Esophagus mucosa (tissue), 1 donor: ENCODE measurements at regions not wholly inside any gene's neighbourhood (a gene's known extent, or its start where the extent isn't known, plus 50 kb on each side); places are given as distances from the start of the nearest gene placed in this dataset.
A peak's percentile ranks its signal among the peaks of the same experiment; 100 is the strongest.

Experiments
- ATAC-seq: fragments of 200-7000 bp; cut with Tn5 transposase; one replicate; pipeline ENCODE4 v1.9.1; 2020
- donor health status: DM: yes; HTN: yes; CAD: no.

- ATAC-seq = peak; percentile 29
These were observed 479.8 kb downstream of the SHQ1 start for GRCh38 chr3:72368331-72368975.

GRCh38 chr3:72361990-72362389, 486.3 kb downstream of the SHQ1 start:
- ATAC-seq = no peak

GRCh38 chr3:72359743-72360142, 488.5 kb downstream of the SHQ1 start:
- ATAC-seq = no peak

GRCh38 chr3:72355168-72355567, 493.1 kb downstream of the SHQ1 start:
- ATAC-seq = no peak

GRCh38 chr3:72354486-72354885, 493.8 kb downstream of the SHQ1 start:
- ATAC-seq = no peak

- no peak for ATAC-seq
These were observed 494.8 kb downstream of the SHQ1 start for GRCh38 chr3:72353236-72354128.

GRCh38 chr3:72352176-72352575, 496.1 kb downstream of the SHQ1 start:
- no peak for ATAC-seq

- no peak for ATAC-seq
These were observed 496.7 kb downstream of the SHQ1 start for GRCh38 chr3:72351536-72351935.

GRCh38 chr3:72350761-72351505, 497.3 kb downstream of the SHQ1 start:
- no peak for ATAC-seq

- no peak for ATAC-seq
These were observed 499.9 kb downstream of the SHQ1 start for GRCh38 chr3:72348357-72348756.

- ATAC-seq = peak; percentile 78
These were observed 500.4 kb downstream of the SHQ1 start for GRCh38 chr3:72347819-72348319.

- ATAC-seq = peak; percentile 76
These were observed 501.7 kb downstream of the SHQ1 start for GRCh38 chr3:72346526-72346926.

- ATAC-seq = no peak
These were observed 502.3 kb downstream of the SHQ1 start for GRCh38 chr3:72345980-72346379.

GRCh38 chr3:72345237-72345878, 502.9 kb downstream of the SHQ1 start:
- ATAC-seq = no peak

GRCh38 chr3:72344647-72345046, 503.6 kb downstream of the SHQ1 start:
- ATAC-seq = no peak

- no peak for ATAC-seq
These were observed 504.0 kb downstream of the SHQ1 start for GRCh38 chr3:72344236-72344635.

- ATAC-seq = no peak
These were observed 505.2 kb downstream of the SHQ1 start for GRCh38 chr3:72343078-72343477.

- no peak for ATAC-seq
These were observed 505.8 kb downstream of the SHQ1 start for GRCh38 chr3:72342450-72342849.

- no peak for ATAC-seq
These were observed 506.3 kb downstream of the SHQ1 start for GRCh38 chr3:72341920-72342319.

- ATAC-seq = no peak
These were observed 506.9 kb downstream of the SHQ1 start for GRCh38 chr3:72341380-72341770.

- no peak for ATAC-seq
These were observed 507.5 kb downstream of the SHQ1 start for GRCh38 chr3:72340476-72341379.

GRCh38 chr3:72340056-72340455, 508.2 kb downstream of the SHQ1 start:
- no peak for ATAC-seq
